Peyer's patch (tissue), 4 donors: ENCODE measurements at regions not wholly inside any gene's neighbourhood (a gene's known extent, or its start where the extent isn't known, plus 50 kb on each side); places are given as distances from the start of the nearest gene placed in this dataset.

Experiments used
- POLR2A ChIP-seq, 2 donors: fragments of 450-650 bp; IDR thresholded peaks; one replicate each; pipeline ENCODE4 v1.5.1; 2017; ENCODE audit warnings: antibody characterized with exemption in 2 of 2, mild to moderate bottlenecking in 2 of 2, moderate library complexity in 2 of 2
- TF ChIP-seq, protein P1 (sequence below), 6 experiments: fragments of 450-650 bp in 4 of 6; fragments of 200-600 bp in 2 of 6; sonication (generic) in 1 of 6; IDR thresholded peaks; one replicate each; pipeline ENCODE4 v1.5.1; 2017 to 2019; ENCODE audit warnings: antibody characterized with exemption in 6 of 6, mild to moderate bottlenecking in 3 of 6, moderate library complexity in 1 of 6

DNA sequence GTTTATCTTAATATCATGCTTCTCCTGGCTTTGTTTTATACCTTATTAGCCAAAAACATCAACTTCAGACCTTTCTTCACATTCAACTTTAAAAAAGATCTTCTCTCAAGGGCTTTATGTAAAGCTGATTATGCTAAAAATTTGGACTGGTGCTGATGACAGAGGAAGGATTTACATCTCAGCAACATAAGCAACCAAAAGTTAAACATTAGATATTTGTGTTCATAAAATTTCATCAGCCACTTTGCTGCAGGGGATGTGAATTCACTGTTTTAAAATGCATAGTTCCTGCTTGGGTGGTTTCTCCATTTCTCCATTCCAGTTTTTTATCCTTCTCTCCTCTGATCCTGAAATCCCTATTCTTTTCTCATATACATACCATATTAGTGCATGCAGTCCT lies 398.6 kb upstream of the DDI1 start:
- no peak for TF ChIP-seq POLR2A (IDR thresholded peaks at IDR 0.05)
- TF ChIP-seq, protein P1, sequence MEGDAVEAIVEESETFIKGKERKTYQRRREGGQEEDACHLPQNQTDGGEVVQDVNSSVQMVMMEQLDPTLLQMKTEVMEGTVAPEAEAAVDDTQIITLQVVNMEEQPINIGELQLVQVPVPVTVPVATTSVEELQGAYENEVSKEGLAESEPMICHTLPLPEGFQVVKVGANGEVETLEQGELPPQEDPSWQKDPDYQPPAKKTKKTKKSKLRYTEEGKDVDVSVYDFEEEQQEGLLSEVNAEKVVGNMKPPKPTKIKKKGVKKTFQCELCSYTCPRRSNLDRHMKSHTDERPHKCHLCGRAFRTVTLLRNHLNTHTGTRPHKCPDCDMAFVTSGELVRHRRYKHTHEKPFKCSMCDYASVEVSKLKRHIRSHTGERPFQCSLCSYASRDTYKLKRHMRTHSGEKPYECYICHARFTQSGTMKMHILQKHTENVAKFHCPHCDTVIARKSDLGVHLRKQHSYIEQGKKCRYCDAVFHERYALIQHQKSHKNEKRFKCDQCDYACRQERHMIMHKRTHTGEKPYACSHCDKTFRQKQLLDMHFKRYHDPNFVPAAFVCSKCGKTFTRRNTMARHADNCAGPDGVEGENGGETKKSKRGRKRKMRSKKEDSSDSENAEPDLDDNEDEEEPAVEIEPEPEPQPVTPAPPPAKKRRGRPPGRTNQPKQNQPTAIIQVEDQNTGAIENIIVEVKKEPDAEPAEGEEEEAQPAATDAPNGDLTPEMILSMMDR (IDR thresholded peaks at IDR 0.05) = no peak
